ENCODE measurements at regions not wholly inside any gene's neighbourhood (a gene's known extent, or its start where the extent isn't known, plus 50 kb on each side); places are given as distances from the start of the nearest gene placed in this dataset.

DNA sequence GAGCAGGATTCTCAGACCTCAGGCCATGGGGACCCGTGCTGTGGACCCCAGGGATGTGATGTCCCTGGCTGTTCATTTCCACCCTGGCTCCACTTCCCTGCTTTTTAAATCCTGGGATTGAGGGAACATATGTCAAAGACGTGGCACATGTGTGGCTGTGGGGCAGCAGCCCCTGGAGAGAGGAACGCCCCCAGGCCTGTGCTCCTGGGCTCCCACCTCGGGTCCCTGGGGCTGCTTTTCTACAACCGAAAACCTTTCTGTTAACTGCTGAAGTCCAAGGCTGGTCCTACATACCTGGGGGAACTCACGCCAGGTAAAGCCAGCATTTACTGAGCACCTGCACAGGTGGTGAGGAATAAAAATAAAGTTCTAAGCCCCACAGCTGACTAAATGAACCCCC lies 102.3 kb upstream of the FRMD1 start:
- H3K27ac Mint-ChIP-seq: no peak overlapping the region
- no peak overlapping the region for H3K27ac ChIP-seq (ENCODE audit: low read depth, low read length)

DNA sequence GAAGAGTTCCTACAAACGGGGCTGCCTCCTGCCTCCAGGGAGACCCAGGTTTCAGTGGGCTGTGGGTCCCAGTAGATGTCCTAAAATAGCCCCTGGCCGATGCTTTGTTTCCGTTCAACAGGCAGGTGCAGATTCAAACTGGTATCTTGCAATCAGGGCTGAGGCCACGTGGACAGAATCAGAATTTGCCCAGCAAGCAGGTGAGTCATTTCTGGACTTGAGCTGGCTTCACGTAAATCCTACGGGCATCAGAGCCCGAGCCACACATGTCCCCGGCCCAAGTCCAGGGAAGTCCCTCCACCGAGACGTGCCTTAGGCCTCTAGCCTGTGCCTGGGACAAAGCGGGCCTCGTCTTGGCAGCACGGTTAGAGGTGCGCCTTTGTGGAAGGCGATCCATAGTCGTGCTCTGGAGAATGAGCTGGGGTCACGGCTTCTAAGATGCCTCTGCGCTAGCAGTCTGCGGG lies 101.6 kb upstream of the FRMD1 start:
- no peaks in the 10 kb centered on the region for H3K36me3 Mint-ChIP-seq (ENCODE audit: low read depth)
- H3K4me1 ChIP-seq (ENCODE audit: control insufficient read depth, insufficient read depth, low read length): peaks cover 13% of the 10 kb centered on the region
- TF ChIP-seq, protein P1, sequence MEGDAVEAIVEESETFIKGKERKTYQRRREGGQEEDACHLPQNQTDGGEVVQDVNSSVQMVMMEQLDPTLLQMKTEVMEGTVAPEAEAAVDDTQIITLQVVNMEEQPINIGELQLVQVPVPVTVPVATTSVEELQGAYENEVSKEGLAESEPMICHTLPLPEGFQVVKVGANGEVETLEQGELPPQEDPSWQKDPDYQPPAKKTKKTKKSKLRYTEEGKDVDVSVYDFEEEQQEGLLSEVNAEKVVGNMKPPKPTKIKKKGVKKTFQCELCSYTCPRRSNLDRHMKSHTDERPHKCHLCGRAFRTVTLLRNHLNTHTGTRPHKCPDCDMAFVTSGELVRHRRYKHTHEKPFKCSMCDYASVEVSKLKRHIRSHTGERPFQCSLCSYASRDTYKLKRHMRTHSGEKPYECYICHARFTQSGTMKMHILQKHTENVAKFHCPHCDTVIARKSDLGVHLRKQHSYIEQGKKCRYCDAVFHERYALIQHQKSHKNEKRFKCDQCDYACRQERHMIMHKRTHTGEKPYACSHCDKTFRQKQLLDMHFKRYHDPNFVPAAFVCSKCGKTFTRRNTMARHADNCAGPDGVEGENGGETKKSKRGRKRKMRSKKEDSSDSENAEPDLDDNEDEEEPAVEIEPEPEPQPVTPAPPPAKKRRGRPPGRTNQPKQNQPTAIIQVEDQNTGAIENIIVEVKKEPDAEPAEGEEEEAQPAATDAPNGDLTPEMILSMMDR (conservative IDR thresholded peaks at IDR 0.05): no peak
- H3K9me3 ChIP-seq (ENCODE audit: control insufficient read depth, low read length): no peaks in the 10 kb centered on the region
- H3K4me1 Mint-ChIP-seq: peaks cover 14% of the 10 kb centered on the region
- H3K9ac ChIP-seq (ENCODE audit: extremely low read depth, low read length, poor library complexity, severe bottlenecking): no peak overlapping the region
- no peak overlapping the region for H3K27ac ChIP-seq (ENCODE audit: low read depth, low read length)
- WGBS, 2 experiments (ENCODE audit: insufficient coverage in 1 of 2, insufficient read length in 1 of 2): 74 to 81% methylated on average over 19 of the region's 19 CpGs
- DNase-seq: peak; percentile 45
- H3K9me3 Mint-ChIP-seq: peaks cover under 1% of the 10 kb centered on the region
- peaks cover 7% of the 10 kb centered on the region for H3K27me3 Mint-ChIP-seq (ENCODE audit: insufficient read depth)
- no peak overlapping the region for H3K4me3 Mint-ChIP-seq
- no peaks in the 10 kb centered on the region for H3K27me3 ChIP-seq (ENCODE audit: control insufficient read depth, insufficient read depth, low read length, poor library complexity, severe bottlenecking)
- H3K4me3 ChIP-seq (ENCODE audit: low read length): no peak overlapping the region
- no peak overlapping the region for H3K27ac Mint-ChIP-seq
- no peaks in the 10 kb centered on the region for H3K36me3 ChIP-seq (ENCODE audit: control insufficient read depth, insufficient read depth, low read length)

More for the DNA sequence above, 102.3 kb upstream of the FRMD1 start:
- Mint-ChIP-seq H3K4me1 (peaks cover 14% of the 10 kb centered on the region), H3K27me3 (ENCODE audit: insufficient read depth) (peaks cover 7% of the 10 kb centered on the region), H3K36me3 (ENCODE audit: low read depth) (no peaks in the 10 kb centered on the region), H3K4me3 (no peak overlapping the region), H3K9me3 (peaks cover 7% of the 10 kb centered on the region)
- Histone ChIP-seq H3K4me1 (ENCODE audit: control insufficient read depth, insufficient read depth, low read length) (peaks cover 13% of the 10 kb centered on the region), H3K9ac (ENCODE audit: extremely low read depth, low read length, poor library complexity, severe bottlenecking) (no peak overlapping the region), H3K27me3 (ENCODE audit: control insufficient read depth, insufficient read depth, low read length, poor library complexity, severe bottlenecking) (no peaks in the 10 kb centered on the region), H3K9me3 (ENCODE audit: control insufficient read depth, low read length) (no peaks in the 10 kb centered on the region), H3K36me3 (ENCODE audit: control insufficient read depth, insufficient read depth, low read length) (no peaks in the 10 kb centered on the region), H3K4me3 (ENCODE audit: low read length) (no peak overlapping the region)
- DNase-seq: no peak
- WGBS, 2 experiments (ENCODE audit: insufficient coverage in 1 of 2, insufficient read length in 1 of 2): 82 to 83% methylated on average over 2 to 6 of the region's 6 CpGs
- TF ChIP-seq, protein P1 (conservative IDR thresholded peaks at IDR 0.05): no peak

DNA sequence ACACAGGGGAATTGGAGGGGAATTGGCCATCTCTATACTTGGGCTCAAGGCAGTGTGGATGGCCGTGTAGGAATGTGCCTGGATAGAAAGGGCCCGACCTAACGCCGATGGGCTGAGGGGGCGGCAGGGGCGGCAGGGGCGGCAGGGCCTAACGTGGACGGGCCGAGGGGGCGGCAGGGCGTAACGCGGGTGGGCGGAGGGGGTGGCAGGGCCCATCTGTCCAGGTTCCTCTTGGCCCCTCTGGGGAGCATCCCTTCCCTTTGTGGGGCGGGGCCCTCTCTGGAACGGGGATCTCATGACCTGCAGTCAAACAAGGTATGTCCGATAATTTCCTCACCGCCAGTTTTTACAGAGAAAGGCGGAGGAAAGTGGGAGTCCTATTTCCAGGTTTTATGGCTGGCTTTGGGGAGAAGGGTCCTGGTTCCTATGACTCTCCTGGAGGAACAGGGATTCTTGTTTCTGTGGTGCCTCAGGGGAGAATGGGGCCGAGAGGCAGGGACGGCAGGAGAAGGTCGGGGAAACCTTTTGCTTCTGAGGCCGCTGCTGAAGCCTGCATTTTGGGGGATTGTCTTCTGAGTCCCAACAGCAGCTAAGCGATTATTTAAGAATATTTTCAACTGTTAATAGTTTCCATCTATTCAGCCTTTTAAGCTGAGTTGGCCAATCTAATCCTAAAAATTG lies 100.8 kb upstream of the FRMD1 start:
- Histone ChIP-seq H3K9me3 (ENCODE audit: control insufficient read depth, low read length) (no peaks in the 10 kb centered on the region), H3K27me3 (ENCODE audit: control insufficient read depth, insufficient read depth, low read length, poor library complexity, severe bottlenecking) (no peaks in the 10 kb centered on the region), H3K36me3 (ENCODE audit: control insufficient read depth, insufficient read depth, low read length) (no peaks in the 10 kb centered on the region), H3K27ac (ENCODE audit: low read depth, low read length) (no peak overlapping the region), H3K4me1 (ENCODE audit: control insufficient read depth, insufficient read depth, low read length) (peaks cover 13% of the 10 kb centered on the region), H3K4me3 (ENCODE audit: low read length) (no peak overlapping the region), H3K9ac (ENCODE audit: extremely low read depth, low read length, poor library complexity, severe bottlenecking) (no peak overlapping the region)
- TF ChIP-seq, protein P1 (conservative IDR thresholded peaks at IDR 0.05): no peak
- Mint-ChIP-seq H3K27me3 (ENCODE audit: insufficient read depth) (peaks cover 7% of the 10 kb centered on the region), H3K27ac (no peak overlapping the region), H3K36me3 (ENCODE audit: low read depth) (no peaks in the 10 kb centered on the region), H3K4me1 (peaks cover 14% of the 10 kb centered on the region), H3K9me3 (no peaks in the 10 kb centered on the region), H3K4me3 (no peak overlapping the region)
- DNase-seq: peak; percentile 43
- 88 to 97% methylated on average over 13 to 25 of the region's 25 CpGs for WGBS, 2 experiments (ENCODE audit: insufficient coverage in 1 of 2, insufficient read length in 1 of 2)

Data from endodermal cell (in vitro differentiated cells).